Cardiac fibroblast (primary cell): ENCODE measurements at regions not wholly inside any gene's neighbourhood (a gene's known extent, or its start where the extent isn't known, plus 50 kb on each side); places are given as distances from the start of the nearest gene placed in this dataset.

Source experiments
- DNase-seq, 2 donors: peaks; one replicate each; pipeline versions ENCODE4 v3.0.0 to v3.0.0-alpha.2; 2010; ENCODE audit warnings: low read depth in 2 of 2
- H3K4me3 ChIP-seq, 2 donors: replicated peaks in 1 of 2; 1 replicate in 1 of 2; 2 replicates in 1 of 2; pipeline ENCODE4 v1.5.1; 2011; ENCODE audit warnings: low read depth in 2 of 2, low read length in 2 of 2, mild to moderate bottlenecking in 2 of 2, moderate library complexity in 1 of 2
- TF ChIP-seq, protein P1 (sequence below): IDR thresholded peaks from one replicate; pipeline ENCODE4 v1.5.1; 2011; ENCODE audit warnings: low read depth, mild to moderate bottlenecking, low read length, inconsistent platforms

GRCh38 chr4:120636120-120636630 lies 286.4 kb downstream of the PRDM5 start:
- no peak overlapping the region for H3K4me3 ChIP-seq
- DNase-seq, result no peak
- TF ChIP-seq, protein P1, sequence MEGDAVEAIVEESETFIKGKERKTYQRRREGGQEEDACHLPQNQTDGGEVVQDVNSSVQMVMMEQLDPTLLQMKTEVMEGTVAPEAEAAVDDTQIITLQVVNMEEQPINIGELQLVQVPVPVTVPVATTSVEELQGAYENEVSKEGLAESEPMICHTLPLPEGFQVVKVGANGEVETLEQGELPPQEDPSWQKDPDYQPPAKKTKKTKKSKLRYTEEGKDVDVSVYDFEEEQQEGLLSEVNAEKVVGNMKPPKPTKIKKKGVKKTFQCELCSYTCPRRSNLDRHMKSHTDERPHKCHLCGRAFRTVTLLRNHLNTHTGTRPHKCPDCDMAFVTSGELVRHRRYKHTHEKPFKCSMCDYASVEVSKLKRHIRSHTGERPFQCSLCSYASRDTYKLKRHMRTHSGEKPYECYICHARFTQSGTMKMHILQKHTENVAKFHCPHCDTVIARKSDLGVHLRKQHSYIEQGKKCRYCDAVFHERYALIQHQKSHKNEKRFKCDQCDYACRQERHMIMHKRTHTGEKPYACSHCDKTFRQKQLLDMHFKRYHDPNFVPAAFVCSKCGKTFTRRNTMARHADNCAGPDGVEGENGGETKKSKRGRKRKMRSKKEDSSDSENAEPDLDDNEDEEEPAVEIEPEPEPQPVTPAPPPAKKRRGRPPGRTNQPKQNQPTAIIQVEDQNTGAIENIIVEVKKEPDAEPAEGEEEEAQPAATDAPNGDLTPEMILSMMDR, result no peak

DNA sequence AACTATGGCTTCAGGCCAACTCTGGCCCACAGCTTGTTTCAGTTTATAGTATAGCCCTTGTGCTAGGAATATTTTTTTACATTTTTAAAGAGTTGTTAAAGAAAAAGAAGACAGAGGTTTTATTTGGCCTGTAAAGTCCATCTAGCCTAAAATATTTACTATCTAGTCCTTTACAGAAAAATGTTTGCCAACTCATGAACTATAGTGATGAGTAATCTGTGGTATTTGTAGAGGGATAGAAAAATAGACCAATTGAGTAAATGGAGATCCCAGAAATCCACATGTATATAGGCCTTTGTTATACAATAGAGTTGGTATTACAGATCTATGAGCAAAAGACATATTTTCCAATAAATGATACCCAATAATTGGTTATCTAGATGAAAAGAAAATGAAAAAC lies 288.7 kb downstream of the PRDM5 start:
- peak in 1 of 2 donors; percentile 13 for DNase-seq
- TF ChIP-seq, protein P1, result no peak
- H3K4me3 ChIP-seq, result no peak overlapping the region

GRCh38 chr4:120630427-120630826 lies 292.1 kb downstream of the PRDM5 start:
- no peak overlapping the region for H3K4me3 ChIP-seq
- peak in 1 of 2 donors; percentile 5 for DNase-seq
- TF ChIP-seq, protein P1, result no peak

DNA sequence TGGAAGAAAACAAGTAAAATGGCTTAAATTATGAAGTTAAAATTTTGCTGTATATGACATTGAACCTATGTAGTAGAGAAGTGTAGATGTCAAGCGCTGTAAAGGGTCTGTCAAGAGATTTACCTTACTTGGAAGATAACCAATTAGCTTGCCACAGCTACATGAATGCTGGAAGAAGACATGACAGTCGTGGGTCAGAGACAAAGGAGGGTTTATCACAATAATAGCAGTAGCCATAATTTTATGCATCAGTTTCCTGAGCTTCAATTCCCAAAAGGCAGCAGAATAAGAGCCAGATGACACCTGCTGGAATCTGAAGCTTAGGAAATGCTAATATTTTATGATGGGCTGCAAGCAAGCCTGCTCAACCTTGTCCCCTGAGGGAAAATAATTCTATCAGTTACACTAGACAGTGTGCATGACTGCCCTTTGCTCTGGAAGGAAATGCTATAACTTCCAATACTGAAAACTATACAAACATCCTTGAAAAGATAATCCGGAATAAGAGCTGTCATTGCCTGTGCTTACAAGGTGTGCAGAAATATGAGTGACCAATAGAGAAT lies 292.9 kb downstream of the PRDM5 start:
- no peak overlapping the region for H3K4me3 ChIP-seq
- TF ChIP-seq, protein P1, result no peak
- no peak for DNase-seq

DNA sequence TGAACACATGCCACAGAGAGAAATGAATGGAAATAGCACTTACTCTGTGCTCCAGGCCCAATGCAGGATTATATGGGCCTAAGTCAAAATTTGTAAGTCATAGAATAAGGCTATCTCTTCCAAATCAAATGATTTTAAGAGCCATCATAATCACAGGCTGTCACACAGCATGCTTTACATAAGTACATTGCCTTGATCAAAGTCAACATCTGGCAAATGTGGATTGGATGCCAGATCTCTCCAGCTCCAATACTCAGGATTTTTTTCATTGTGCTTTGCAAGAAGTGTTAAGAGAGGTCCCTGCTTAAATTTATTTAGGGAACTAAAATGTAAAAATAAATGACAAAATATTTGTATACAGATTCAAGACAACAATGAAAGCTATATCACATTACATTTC lies 299.9 kb downstream of the PRDM5 start:
- H3K4me3 ChIP-seq, result no peak overlapping the region
- TF ChIP-seq, protein P1, result no peak
- no peak for DNase-seq

DNA sequence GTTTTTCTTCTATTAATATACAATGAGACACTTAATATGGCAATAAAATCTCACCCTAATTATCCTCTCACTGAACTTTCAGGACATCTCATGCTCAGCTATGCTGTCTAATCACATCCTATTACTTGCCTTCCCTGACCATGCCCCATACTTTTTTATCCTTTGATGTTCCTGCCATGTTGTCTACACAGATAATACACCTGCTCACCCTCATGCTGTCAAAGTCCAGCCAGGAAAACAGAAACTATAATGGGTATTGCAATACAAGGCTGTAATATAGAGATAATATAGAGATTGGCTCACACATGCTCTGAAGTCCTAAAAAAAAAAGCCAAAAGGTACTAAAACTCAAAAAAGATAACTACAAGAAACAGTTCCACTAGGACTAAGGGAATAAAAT lies 305.4 kb downstream of the PRDM5 start:
- DNase-seq, result no peak
- TF ChIP-seq, protein P1, result no peak
- no peak overlapping the region for H3K4me3 ChIP-seq

DNA sequence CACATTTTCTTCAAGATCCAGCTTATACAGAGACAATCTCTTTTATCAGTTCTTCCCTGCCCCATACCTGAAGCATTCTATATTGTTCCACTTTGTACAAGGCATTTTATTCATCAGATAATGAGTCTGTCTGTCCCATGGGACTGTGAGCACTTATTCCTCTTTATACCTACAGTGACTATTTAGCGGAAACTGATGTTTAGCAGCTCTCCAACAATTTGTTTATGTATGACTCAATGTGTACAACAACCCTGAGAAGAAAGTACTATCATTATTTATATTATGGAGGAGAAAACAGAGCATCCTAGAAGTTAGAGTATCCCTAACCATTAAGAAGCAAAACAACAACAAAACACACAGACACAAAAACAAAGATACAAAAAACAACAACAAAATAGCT lies 306.5 kb downstream of the PRDM5 start:
- TF ChIP-seq, protein P1, result no peak
- no peak overlapping the region for H3K4me3 ChIP-seq
- no peak for DNase-seq
